ENCODE measurements at regions not wholly inside any gene's neighbourhood (a gene's known extent, or its start where the extent isn't known, plus 50 kb on each side); places are given as distances from the start of the nearest gene placed in this dataset.

DNA sequence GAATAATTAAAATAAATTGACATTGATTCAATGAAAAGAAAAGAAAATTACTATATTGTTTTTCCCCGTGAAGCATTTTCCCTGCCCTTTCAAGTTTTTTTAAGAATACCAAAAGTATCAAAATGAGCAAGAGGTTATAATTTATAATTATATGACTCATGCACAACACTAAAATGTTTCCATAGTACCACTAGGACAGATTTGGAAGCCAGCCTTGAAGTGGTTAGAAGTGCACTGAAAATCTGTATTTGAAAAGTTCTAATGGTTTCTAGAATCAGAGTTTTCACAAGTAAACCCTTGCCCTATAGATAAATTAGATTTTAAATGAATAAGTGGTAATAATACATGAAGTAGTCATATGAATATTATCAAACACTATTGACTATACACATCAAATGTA lies 140.9 kb downstream of the HNRNPD start:
- Histone ChIP-seq H3K9me3 (ENCODE audit: control insufficient read depth, insufficient read depth, low read depth, low read length) (no peaks in the 10 kb centered on the region), H4K20me1 (ENCODE audit: control insufficient read depth, extremely low read depth, insufficient read depth, low read length) (no peaks in the 10 kb centered on the region), H3K9ac (ENCODE audit: insufficient read depth, low read length) (no peak overlapping the region), H2AFZ (ENCODE audit: low read length) (no peak overlapping the region), H3K27me3 (ENCODE audit: control insufficient read depth, insufficient read depth, low read length) (no peaks in the 10 kb centered on the region), H3K4me3 (replicated peaks in 1 of 4; ENCODE audit: control extremely low read depth in 1 of 4, insufficient read depth in 1 of 4, low read depth in 3 of 4, low read length in 4 of 4) (no peak overlapping the region), H3K36me3 (ENCODE audit: control insufficient read depth, insufficient read depth, low read length) (no peaks in the 10 kb centered on the region), H3K79me2 (ENCODE audit: control insufficient read depth, insufficient read depth, low read length) (no peaks in the 10 kb centered on the region), H3K4me2 (ENCODE audit: extremely low read depth, insufficient read depth, low read length) (no peak overlapping the region), H3K4me1 (ENCODE audit: control insufficient read depth, extremely low read depth, insufficient read depth, low read length) (no peaks in the 10 kb centered on the region), H3K27ac (ENCODE audit: insufficient read depth, low read length) (no peak overlapping the region)
- TF ChIP-seq, protein P1, sequence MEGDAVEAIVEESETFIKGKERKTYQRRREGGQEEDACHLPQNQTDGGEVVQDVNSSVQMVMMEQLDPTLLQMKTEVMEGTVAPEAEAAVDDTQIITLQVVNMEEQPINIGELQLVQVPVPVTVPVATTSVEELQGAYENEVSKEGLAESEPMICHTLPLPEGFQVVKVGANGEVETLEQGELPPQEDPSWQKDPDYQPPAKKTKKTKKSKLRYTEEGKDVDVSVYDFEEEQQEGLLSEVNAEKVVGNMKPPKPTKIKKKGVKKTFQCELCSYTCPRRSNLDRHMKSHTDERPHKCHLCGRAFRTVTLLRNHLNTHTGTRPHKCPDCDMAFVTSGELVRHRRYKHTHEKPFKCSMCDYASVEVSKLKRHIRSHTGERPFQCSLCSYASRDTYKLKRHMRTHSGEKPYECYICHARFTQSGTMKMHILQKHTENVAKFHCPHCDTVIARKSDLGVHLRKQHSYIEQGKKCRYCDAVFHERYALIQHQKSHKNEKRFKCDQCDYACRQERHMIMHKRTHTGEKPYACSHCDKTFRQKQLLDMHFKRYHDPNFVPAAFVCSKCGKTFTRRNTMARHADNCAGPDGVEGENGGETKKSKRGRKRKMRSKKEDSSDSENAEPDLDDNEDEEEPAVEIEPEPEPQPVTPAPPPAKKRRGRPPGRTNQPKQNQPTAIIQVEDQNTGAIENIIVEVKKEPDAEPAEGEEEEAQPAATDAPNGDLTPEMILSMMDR (conservative IDR thresholded peaks at IDR 0.05 in 1 of 2, IDR thresholded peaks at IDR 0.05 in 1 of 2; ENCODE audit: low read depth in 1 of 2, low read length in 2 of 2), result no peak
- no peak for TF ChIP-seq EZH2 (IDR thresholded peaks at IDR 0.05; ENCODE audit: low read length, missing control alignments)
- no peak for DNase-seq (ENCODE audit: low read depth in 2 of 2)

DNA sequence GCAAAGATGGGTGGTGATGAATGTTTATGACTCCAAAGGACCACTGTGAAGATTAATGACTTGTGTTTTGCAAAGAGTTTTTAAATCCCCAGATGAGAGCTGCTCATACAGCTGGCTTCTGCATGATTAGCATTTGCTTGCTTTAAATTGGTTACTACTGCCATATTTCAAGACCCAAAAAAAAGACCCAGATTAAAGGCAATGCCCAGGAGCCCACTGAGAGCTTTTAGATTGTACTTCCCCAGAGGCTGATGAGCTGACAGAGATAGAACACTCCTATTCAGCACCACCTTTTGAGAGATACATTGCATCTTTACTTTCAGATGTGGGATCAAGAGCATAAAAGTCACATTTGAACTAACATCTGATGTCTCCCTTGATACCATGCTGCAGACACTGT lies 142.0 kb downstream of the HNRNPD start:
- H2AFZ ChIP-seq (ENCODE audit: low read length), result no peak overlapping the region
- no peaks in the 10 kb centered on the region for H3K9me3 ChIP-seq (ENCODE audit: control insufficient read depth, insufficient read depth, low read depth, low read length)
- no peaks in the 10 kb centered on the region for H3K27me3 ChIP-seq (ENCODE audit: control insufficient read depth, insufficient read depth, low read length)
- no peaks in the 10 kb centered on the region for H3K36me3 ChIP-seq (ENCODE audit: control insufficient read depth, insufficient read depth, low read length)
- no peaks in the 10 kb centered on the region for H3K4me1 ChIP-seq (ENCODE audit: control insufficient read depth, extremely low read depth, insufficient read depth, low read length)
- H3K4me2 ChIP-seq (ENCODE audit: extremely low read depth, insufficient read depth, low read length), result no peak overlapping the region
- H4K20me1 ChIP-seq (ENCODE audit: control insufficient read depth, extremely low read depth, insufficient read depth, low read length), result no peaks in the 10 kb centered on the region
- TF ChIP-seq, protein P1 (conservative IDR thresholded peaks at IDR 0.05 in 1 of 2, IDR thresholded peaks at IDR 0.05 in 1 of 2; ENCODE audit: low read depth in 1 of 2, low read length in 2 of 2), result no peak
- TF ChIP-seq EZH2 (IDR thresholded peaks at IDR 0.05; ENCODE audit: low read length, missing control alignments), result no peak
- H3K79me2 ChIP-seq (ENCODE audit: control insufficient read depth, insufficient read depth, low read length), result no peaks in the 10 kb centered on the region
- no peak for DNase-seq (ENCODE audit: low read depth in 2 of 2)
- H3K27ac ChIP-seq (ENCODE audit: insufficient read depth, low read length), result no peak overlapping the region
- no peak overlapping the region for H3K9ac ChIP-seq (ENCODE audit: insufficient read depth, low read length)
- no peak overlapping the region for H3K4me3 ChIP-seq (replicated peaks in 1 of 4; ENCODE audit: control extremely low read depth in 1 of 4, insufficient read depth in 1 of 4, low read depth in 3 of 4, low read length in 4 of 4)

DNA sequence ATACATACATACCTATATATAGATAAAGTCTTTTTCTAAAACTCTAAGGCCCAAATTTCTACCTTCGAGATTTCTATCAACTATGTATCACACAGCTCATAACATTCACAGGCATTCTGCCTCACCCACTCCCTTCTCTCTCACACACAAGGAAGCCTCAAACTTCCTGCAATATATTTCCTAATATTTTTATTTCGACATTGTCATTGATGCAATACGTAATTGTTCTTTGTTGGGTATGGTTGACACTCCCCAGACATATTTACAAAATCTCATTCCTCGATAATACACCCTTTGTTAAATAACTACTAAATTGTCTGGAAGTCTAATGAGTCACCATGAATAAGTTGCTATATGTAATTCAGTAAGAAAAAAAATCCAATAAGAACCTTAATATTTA lies 143.5 kb downstream of the HNRNPD start:
- H3K9ac ChIP-seq (ENCODE audit: insufficient read depth, low read length), result no peak overlapping the region
- DNase-seq (ENCODE audit: low read depth in 2 of 2), result no peak
- no peak overlapping the region for H3K4me2 ChIP-seq (ENCODE audit: extremely low read depth, insufficient read depth, low read length)
- H3K4me1 ChIP-seq (ENCODE audit: control insufficient read depth, extremely low read depth, insufficient read depth, low read length), result no peaks in the 10 kb centered on the region
- H4K20me1 ChIP-seq (ENCODE audit: control insufficient read depth, extremely low read depth, insufficient read depth, low read length), result no peaks in the 10 kb centered on the region
- no peaks in the 10 kb centered on the region for H3K27me3 ChIP-seq (ENCODE audit: control insufficient read depth, insufficient read depth, low read length)
- no peak for TF ChIP-seq EZH2 (IDR thresholded peaks at IDR 0.05; ENCODE audit: low read length, missing control alignments)
- H3K79me2 ChIP-seq (ENCODE audit: control insufficient read depth, insufficient read depth, low read length), result no peaks in the 10 kb centered on the region
- no peaks in the 10 kb centered on the region for H3K36me3 ChIP-seq (ENCODE audit: control insufficient read depth, insufficient read depth, low read length)
- no peak overlapping the region for H2AFZ ChIP-seq (ENCODE audit: low read length)
- H3K4me3 ChIP-seq (replicated peaks in 1 of 4; ENCODE audit: control extremely low read depth in 1 of 4, insufficient read depth in 1 of 4, low read depth in 3 of 4, low read length in 4 of 4), result no peak overlapping the region
- no peak overlapping the region for H3K27ac ChIP-seq (ENCODE audit: insufficient read depth, low read length)
- no peaks in the 10 kb centered on the region for H3K9me3 ChIP-seq (ENCODE audit: control insufficient read depth, insufficient read depth, low read depth, low read length)
